HEK293T (cell line): ENCODE measurements at regions not wholly inside any gene's neighbourhood (a gene's known extent, or its start where the extent isn't known, plus 50 kb on each side); places are given as distances from the start of the nearest gene placed in this dataset.
"Not testable (repeated sequence)": the region's sequence is repeated elsewhere in the genome, so short reads cannot be mapped to it uniquely, and the experiment has no call there.

ENCODE experiments used
- CTCF ChIA-PET: fragments of 350-600 bp; formaldehyde crosslinking; extraction: SDS; loops from one replicate; lab custom pipeline; 2021; ENCODE audit warnings: antibody characterized with exemption, inconsistent platforms; lab: Yijun Ruan, JAX
- POLR2A ChIA-PET: fragments of 350-600 bp; formaldehyde crosslinking; extraction: SDS; loops from one replicate; lab custom pipeline; 2020; ENCODE audit warnings: antibody characterized with exemption, inconsistent platforms; lab: Yijun Ruan, JAX
- DNase-seq: peaks from one replicate; pipeline ENCODE4 v3.0.0; 2012; ENCODE audit warnings: mixed read lengths; ENCODE audit errors: extremely low spot score
- ARNT ChIP-seq: fragments of 450-650 bp; IDR thresholded peaks from 2 replicates; pipeline ENCODE4 v1.6.1; 2017; ENCODE audit warnings: mild to moderate bottlenecking
- BHLHE40 ChIP-seq: fragments of 450-650 bp; IDR thresholded peaks from 2 replicates; pipeline ENCODE4 v1.6.1; 2016; ENCODE audit warnings: mild to moderate bottlenecking, moderate library complexity, borderline replicate concordance
- CTBP1 ChIP-seq: fragments of 450-650 bp; IDR thresholded peaks from 2 replicates; pipeline ENCODE4 v1.6.1; 2016; ENCODE audit warnings: borderline replicate concordance
- ELF4 ChIP-seq: fragments of 450-650 bp; IDR thresholded peaks from 2 replicates; pipeline ENCODE4 v1.6.1; 2017; ENCODE audit warnings: antibody characterized with exemption
- FOXA1 ChIP-seq: fragments of 450-650 bp; IDR thresholded peaks from 2 replicates; pipeline ENCODE4 v1.6.1; 2016; ENCODE audit warnings: mild to moderate bottlenecking
- FOXK2 ChIP-seq: fragments of 450-650 bp; IDR thresholded peaks from 2 replicates; pipeline ENCODE4 v1.6.1; 2016; ENCODE audit warnings: mild to moderate bottlenecking
- FOXM1 ChIP-seq: fragments of 450-650 bp; IDR thresholded peaks from 2 replicates; pipeline ENCODE4 v1.6.1; 2017; ENCODE audit warnings: mild to moderate bottlenecking, borderline replicate concordance
- HDGF ChIP-seq: fragments of 450-650 bp; IDR thresholded peaks from 2 replicates; pipeline ENCODE4 v1.6.1; 2017; ENCODE audit warnings: antibody characterized with exemption, borderline replicate concordance
- L3MBTL2 ChIP-seq: fragments of 450-650 bp; conservative IDR thresholded peaks from 2 replicates; pipeline ENCODE4 v1.6.1; 2016; ENCODE audit warnings: mild to moderate bottlenecking
- LEF1 ChIP-seq: fragments of 450-650 bp; IDR thresholded peaks from 2 replicates; pipeline ENCODE4 v1.6.1; 2017; ENCODE audit warnings: mild to moderate bottlenecking, borderline replicate concordance
- NFRKB ChIP-seq: fragments of 450-650 bp; IDR thresholded peaks from 2 replicates; pipeline ENCODE4 v1.6.1; 2016; ENCODE audit warnings: mild to moderate bottlenecking, moderate library complexity
- PKNOX1 ChIP-seq: fragments of 450-650 bp; IDR thresholded peaks from 2 replicates; pipeline ENCODE4 v1.6.1; 2016
- SP1 ChIP-seq: fragments of 450-650 bp; IDR thresholded peaks from 2 replicates; pipeline ENCODE4 v1.6.1; 2017
- SUZ12 ChIP-seq: fragments of 450-650 bp; IDR thresholded peaks from 2 replicates; pipeline ENCODE4 v1.6.1; 2016; ENCODE audit warnings: mild to moderate bottlenecking
- TARDBP ChIP-seq: fragments of 450-650 bp; IDR thresholded peaks from 2 replicates; pipeline ENCODE4 v1.6.1; 2016
- ZNF384 ChIP-seq: fragments of 450-650 bp; IDR thresholded peaks from 2 replicates; pipeline ENCODE4 v1.6.1; 2016

GRCh38 chr2:83802604-83803003, 656.5 kb downstream of the SUCLG1 start:
- TF ChIP-seq FOXK2, result no peak
- no peak for TF ChIP-seq FOXA1
- TF ChIP-seq ELF4, result no peak
- TF ChIP-seq PKNOX1, result no peak
- TF ChIP-seq BHLHE40, result no peak
- TF ChIP-seq HDGF, result no peak
- TF ChIP-seq TARDBP, result no peak
- TF ChIP-seq NFRKB, result no peak
- TF ChIP-seq ZNF384, result no peak
- TF ChIP-seq LEF1, result no peak
- no peak for TF ChIP-seq CTBP1
- TF ChIP-seq L3MBTL2, result no peak
- no peak for TF ChIP-seq SP1
- TF ChIP-seq FOXM1, result no peak
- TF ChIP-seq SUZ12, result no peak
- TF ChIP-seq ARNT, result no peak
- DNase-seq, result no peak
- POLR2A ChIA-PET, result no interaction called here
- CTCF ChIA-PET, result no interaction called here

- ChIA-PET CTCF (no interaction called here), POLR2A (no interaction called here)
- DNase-seq, result no peak
- no peak for TF ChIP-seq ELF4
- TF ChIP-seq FOXK2, result no peak
- no peak for TF ChIP-seq NFRKB
- no peak for TF ChIP-seq LEF1
- TF ChIP-seq ARNT, result no peak
- TF ChIP-seq FOXM1, result no peak
- no peak for TF ChIP-seq HDGF
- TF ChIP-seq SP1, result no peak
- TF ChIP-seq CTBP1, result no peak
- TF ChIP-seq BHLHE40, result no peak
- TF ChIP-seq PKNOX1, result no peak
- no peak for TF ChIP-seq L3MBTL2
- no peak for TF ChIP-seq TARDBP
- TF ChIP-seq ZNF384, result no peak
- TF ChIP-seq FOXA1, result no peak
- no peak for TF ChIP-seq SUZ12
These were observed 663.3 kb downstream of the SUCLG1 start for GRCh38 chr2:83795777-83796176.

DNA sequence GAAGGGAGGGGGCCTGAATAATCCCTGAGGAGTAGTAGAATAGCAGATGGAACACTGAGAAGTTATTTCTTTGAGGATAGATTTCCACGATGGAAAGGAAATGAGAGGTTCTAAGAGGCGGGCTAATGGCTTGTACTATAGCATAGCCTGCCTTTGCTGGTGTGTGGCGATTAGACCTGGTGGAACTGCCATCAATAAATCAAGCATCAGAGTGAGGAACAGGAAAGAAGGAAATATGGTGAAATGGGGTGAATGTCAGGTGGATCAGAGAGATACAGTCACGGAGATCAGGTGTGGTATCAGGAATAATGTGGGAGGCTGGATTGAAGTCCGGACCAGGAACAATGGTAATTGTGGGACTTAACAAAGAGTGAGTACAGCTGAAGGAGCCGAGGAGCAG, 668.6 kb downstream of the SUCLG1 start:
- DNase-seq, CTCF ChIA-PET, POLR2A ChIA-PET: not testable (repeated sequence)

DNA sequence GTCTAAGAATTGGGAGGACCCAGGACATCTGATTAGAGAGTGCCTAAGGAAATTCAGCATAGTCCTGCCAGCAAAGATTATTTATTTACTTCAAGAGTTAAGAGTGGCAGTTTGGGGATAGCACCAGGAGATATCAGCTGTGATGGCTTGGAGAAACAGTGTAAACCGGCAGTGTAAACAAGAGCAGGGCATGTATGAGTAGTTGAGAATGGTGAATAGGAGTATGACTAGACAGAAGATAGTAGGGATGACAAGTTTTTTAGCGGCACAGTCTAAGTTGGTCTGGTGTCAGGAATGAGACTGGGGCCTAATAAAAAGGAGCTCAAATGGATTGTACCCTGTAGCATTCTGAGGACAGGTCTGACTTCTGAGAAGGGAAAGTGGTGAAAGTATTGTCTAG, 669.4 kb downstream of the SUCLG1 start:
- CTCF ChIA-PET, POLR2A ChIA-PET, DNase-seq: not testable (repeated sequence)

GRCh38 chr2:83788938-83789566, 670.0 kb downstream of the SUCLG1 start:
- DNase-seq, CTCF ChIA-PET, POLR2A ChIA-PET: not testable (repeated sequence)

- ChIA-PET POLR2A (no interaction called here), CTCF (no interaction called here)
- TF ChIP-seq PKNOX1 (no peak), ARNT (no peak), BHLHE40 (no peak), L3MBTL2 (no peak), CTBP1 (no peak), FOXA1 (no peak), HDGF (no peak), FOXM1 (no peak), NFRKB (no peak), TARDBP (no peak), FOXK2 (no peak)
- no peak for DNase-seq
These were observed 671.9 kb downstream of the SUCLG1 start for GRCh38 chr2:83787189-83787588.

DNA sequence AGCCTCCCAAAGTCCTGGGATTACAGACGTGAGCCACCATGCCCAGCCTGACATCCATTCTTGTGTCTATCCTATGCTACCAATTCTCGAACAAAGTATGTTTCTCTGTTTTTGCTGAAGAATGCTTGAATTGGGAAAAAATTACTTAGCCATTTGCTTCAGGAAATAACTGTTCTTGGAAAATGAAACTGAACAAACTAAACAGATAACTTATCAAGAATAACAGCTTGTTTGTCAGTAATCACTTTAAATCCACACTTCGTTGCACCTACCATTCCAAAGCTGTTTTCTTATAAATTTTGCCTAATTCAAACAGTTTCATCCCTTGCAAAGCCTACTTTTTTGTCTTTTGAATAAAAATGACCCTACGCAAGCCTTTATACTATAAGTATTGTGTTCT, 672.9 kb downstream of the SUCLG1 start:
- CTCF ChIA-PET, result no interaction called here
- DNase-seq, result no peak

More for the DNA sequence above, 672.9 kb downstream of the SUCLG1 start:
- TF ChIP-seq SUZ12 (no peak), TARDBP (no peak), ARNT (no peak), HDGF (no peak), CTBP1 (no peak), ELF4 (no peak), FOXK2 (no peak), BHLHE40 (no peak), SP1 (no peak), LEF1 (no peak), FOXM1 (no peak), FOXA1 (no peak), NFRKB (no peak), ZNF384 (no peak), PKNOX1 (no peak), L3MBTL2 (no peak)
- POLR2A ChIA-PET, result no interaction called here
